ENCODE measurements at regions not wholly inside any gene's neighbourhood (a gene's known extent, or its start where the extent isn't known, plus 50 kb on each side); places are given as distances from the start of the nearest gene placed in this dataset.
A peak's percentile ranks its signal among the peaks of the same experiment; 100 is the strongest.
"Not testable (repeated sequence)": the region's sequence is repeated elsewhere in the genome, so short reads cannot be mapped to it uniquely, and the experiment has no call there.

- FAIRE-seq = no peak
- no peak for DNase-seq (ENCODE audit: insufficient read length)
- TF ChIP-seq POLR2AphosphoS5 (IDR thresholded peaks at IDR 0.05; ENCODE audit: low read depth, low read length) (no peak), TAF1 (IDR thresholded peaks at IDR 0.05; ENCODE audit: borderline replicate concordance, low read depth, low read length) (no peak), POLR2A (IDR thresholded peaks at IDR 0.05; ENCODE audit: low read depth, low read length) (no peak)
Measured at GRCh38 chr10:3655528-3655927, 129.5 kb downstream of the KLF6 start.

DNA sequence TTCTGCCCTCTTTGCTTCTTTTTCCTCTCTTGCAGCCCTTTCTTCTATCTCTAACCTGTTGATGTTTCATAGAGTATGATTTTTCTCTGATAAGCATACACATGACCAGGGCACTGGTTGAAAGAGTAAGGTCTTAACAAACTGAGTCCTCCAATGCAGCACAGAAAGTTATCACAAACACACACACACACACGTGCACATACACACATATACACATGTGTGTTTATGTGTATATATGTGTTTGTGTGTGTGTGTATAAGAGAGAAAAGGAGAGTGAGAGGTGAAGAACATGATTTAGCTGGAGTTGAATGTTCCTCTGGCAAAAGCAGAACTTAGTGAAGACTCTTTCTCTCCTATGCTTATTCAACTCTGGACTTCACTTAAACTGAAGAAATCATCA, 130.0 kb downstream of the KLF6 start:
- no peak for DNase-seq (ENCODE audit: insufficient read length)
- FAIRE-seq = no peak
- TF ChIP-seq POLR2AphosphoS5 (IDR thresholded peaks at IDR 0.05; ENCODE audit: low read depth, low read length) (no peak), POLR2A (IDR thresholded peaks at IDR 0.05; ENCODE audit: low read depth, low read length) (no peak), TAF1 (IDR thresholded peaks at IDR 0.05; ENCODE audit: borderline replicate concordance, low read depth, low read length) (no peak)

GRCh38 chr10:3654496-3654895, 130.5 kb downstream of the KLF6 start:
- no peak for FAIRE-seq
- no peak for DNase-seq (ENCODE audit: insufficient read length)
- TF ChIP-seq POLR2AphosphoS5 (IDR thresholded peaks at IDR 0.05; ENCODE audit: low read depth, low read length) = no peak

GRCh38 chr10:3653303-3653702, 131.7 kb downstream of the KLF6 start:
- not testable (repeated sequence) for FAIRE-seq; DNase-seq (ENCODE audit: insufficient read length)

DNA sequence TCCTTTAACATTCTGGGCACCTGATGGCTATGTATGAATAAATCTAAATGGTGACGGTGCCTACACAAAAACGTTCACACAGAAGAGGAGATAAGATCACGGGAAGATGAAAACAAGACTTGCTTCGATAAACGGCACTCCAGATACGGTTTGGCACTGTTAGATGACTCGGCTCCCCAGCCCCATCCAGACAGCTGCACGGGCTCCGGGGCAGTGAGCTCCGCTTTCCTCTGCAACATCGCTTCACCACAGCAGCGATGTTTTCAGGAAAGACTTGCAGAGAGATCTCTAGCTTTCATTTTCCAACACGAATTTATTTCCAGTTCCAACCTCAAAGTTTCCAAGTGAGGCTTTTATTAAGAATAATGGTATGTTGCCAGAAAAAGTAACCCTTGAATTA, 132.1 kb downstream of the KLF6 start:
- TF ChIP-seq TAF1 (IDR thresholded peaks at IDR 0.05; ENCODE audit: borderline replicate concordance, low read depth, low read length) (no peak), POLR2AphosphoS5 (IDR thresholded peaks at IDR 0.05; ENCODE audit: low read depth, low read length) (no peak), POLR2A (IDR thresholded peaks at IDR 0.05; ENCODE audit: low read depth, low read length) (no peak)
- no peak for DNase-seq (ENCODE audit: insufficient read length)
- FAIRE-seq = no peak

DNA sequence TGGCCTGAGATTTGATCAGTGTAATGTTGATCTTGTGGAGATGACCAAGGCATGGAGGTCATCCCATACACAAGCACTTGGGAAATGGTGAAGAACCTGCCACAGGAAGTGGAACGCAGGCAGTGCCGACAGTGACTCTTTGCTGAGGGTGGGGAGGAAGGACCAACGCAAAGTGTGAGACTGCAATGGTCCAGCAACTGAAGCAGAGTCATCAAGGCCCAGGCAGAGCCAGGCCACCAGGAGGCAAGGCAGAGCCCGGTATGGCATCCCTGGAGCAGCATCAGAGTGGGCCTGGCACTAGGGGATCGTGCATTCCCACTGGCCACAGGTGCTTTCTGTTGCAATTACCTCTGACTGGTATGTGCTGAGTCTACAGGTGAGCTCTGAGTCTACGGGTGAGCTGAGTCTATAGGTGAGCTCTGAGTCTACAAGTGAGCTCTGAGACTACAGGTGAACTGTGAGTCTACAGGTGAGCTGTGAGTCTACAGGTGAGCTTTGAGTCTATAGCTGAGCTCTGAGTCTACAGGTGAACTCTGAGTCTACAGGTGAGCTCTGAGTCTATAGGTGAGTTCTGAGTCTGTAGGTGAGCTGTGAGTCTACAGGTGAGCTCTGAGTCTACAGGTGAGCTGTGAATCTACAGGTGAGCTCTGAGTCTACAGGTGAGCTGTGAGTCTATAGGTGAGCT, 132.9 kb downstream of the KLF6 start:
- TF ChIP-seq POLR2A (IDR thresholded peaks at IDR 0.05; ENCODE audit: low read depth, low read length) = no peak
- FAIRE-seq (no peak), DNase-seq (ENCODE audit: insufficient read length) (no peak)

DNA sequence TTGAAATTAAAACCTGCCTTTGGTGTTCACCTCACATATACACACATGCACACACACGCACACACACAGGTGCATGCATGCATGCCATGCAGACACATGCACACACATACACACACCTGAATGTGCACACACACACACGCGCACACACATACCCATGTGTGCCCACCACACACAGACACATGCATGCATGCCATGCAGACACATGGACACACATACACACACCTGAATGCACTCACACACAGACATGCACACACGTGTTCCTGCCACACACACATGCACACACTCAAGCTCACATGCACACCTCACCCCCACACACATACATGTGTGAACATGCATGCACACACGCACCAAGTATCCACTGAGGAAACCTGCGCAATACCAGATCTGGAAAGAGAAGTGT, 136.4 kb downstream of the KLF6 start:
- TF ChIP-seq TAF1 (IDR thresholded peaks at IDR 0.05; ENCODE audit: borderline replicate concordance, low read depth, low read length) = no peak
- TF ChIP-seq POLR2AphosphoS5 (IDR thresholded peaks at IDR 0.05; ENCODE audit: low read depth, low read length) = no peak
- TF ChIP-seq POLR2A (IDR thresholded peaks at IDR 0.05; ENCODE audit: low read depth, low read length) = no peak
- DNase-seq (ENCODE audit: insufficient read length) (no peak), FAIRE-seq (no peak)

- no peak for FAIRE-seq
- no peak for DNase-seq (ENCODE audit: insufficient read length)
- no peak for TF ChIP-seq POLR2A (IDR thresholded peaks at IDR 0.05; ENCODE audit: low read depth, low read length)
- TF ChIP-seq POLR2AphosphoS5 (IDR thresholded peaks at IDR 0.05; ENCODE audit: low read depth, low read length) = no peak
- TF ChIP-seq TAF1 (IDR thresholded peaks at IDR 0.05; ENCODE audit: borderline replicate concordance, low read depth, low read length) = no peak
Measured at GRCh38 chr10:3648170-3648569, 136.8 kb downstream of the KLF6 start.

- DNase-seq (ENCODE audit: insufficient read length) = no peak
- TF ChIP-seq POLR2AphosphoS5 (IDR thresholded peaks at IDR 0.05; ENCODE audit: low read depth, low read length) (no peak), POLR2A (IDR thresholded peaks at IDR 0.05; ENCODE audit: low read depth, low read length) (no peak), TAF1 (IDR thresholded peaks at IDR 0.05; ENCODE audit: borderline replicate concordance, low read depth, low read length) (no peak)
- peak; percentile 53 for FAIRE-seq
Measured at GRCh38 chr10:3647074-3647473, 137.9 kb downstream of the KLF6 start.

- FAIRE-seq = no peak
- TF ChIP-seq TAF1 (IDR thresholded peaks at IDR 0.05; ENCODE audit: borderline replicate concordance, low read depth, low read length) (no peak), POLR2A (IDR thresholded peaks at IDR 0.05; ENCODE audit: low read depth, low read length) (no peak), POLR2AphosphoS5 (IDR thresholded peaks at IDR 0.05; ENCODE audit: low read depth, low read length) (no peak)
- no peak for DNase-seq (ENCODE audit: insufficient read length)
Measured at GRCh38 chr10:3645406-3645805, 139.6 kb downstream of the KLF6 start.

DNA sequence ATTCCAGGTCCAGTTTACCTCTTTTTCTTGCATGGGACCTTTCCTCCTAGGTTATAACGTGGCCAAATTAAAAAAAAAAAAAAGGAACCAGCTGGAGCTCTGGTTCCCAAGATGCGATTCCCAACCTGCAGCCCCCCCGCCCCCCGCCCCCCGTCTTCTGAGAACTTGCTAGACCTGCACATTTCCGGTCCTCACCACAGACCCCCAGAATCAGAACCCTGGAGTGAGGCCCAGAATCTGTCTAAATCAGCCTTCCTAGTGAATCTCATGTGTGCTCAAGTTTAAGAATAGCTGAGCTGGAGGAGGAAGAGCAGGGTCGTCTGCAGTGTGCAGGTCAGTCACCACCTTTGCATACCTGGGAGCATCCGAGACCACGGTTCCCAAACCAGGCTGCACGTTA, 144.2 kb downstream of the KLF6 start:
- FAIRE-seq (no peak), DNase-seq (ENCODE audit: insufficient read length) (no peak)
- no peak for TF ChIP-seq TAF1 (IDR thresholded peaks at IDR 0.05; ENCODE audit: borderline replicate concordance, low read depth, low read length)
- TF ChIP-seq POLR2A (IDR thresholded peaks at IDR 0.05; ENCODE audit: low read depth, low read length) = no peak
- TF ChIP-seq POLR2AphosphoS5 (IDR thresholded peaks at IDR 0.05; ENCODE audit: low read depth, low read length) = no peak

DNA sequence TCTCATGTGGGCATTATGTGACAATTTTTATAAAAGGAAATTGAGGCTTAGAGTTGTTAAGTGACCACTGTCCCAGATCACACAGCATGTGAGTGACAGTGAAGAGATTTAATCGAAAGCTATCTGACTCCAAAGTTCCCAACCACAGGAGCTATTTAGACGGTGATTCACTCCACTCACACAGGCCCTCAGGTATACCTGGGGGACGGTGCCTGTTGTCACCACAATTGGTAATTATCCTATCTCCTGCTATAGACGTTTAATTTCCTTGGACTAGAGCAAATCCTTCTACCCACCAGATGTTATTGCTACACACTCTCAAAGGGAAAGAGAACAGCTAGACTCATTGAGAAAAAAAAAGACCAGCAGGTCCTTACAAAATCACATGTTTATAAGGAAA, 145.5 kb downstream of the KLF6 start:
- DNase-seq (ENCODE audit: insufficient read length) (no peak), FAIRE-seq (no peak)
- TF ChIP-seq POLR2A (IDR thresholded peaks at IDR 0.05; ENCODE audit: low read depth, low read length) (no peak), POLR2AphosphoS5 (IDR thresholded peaks at IDR 0.05; ENCODE audit: low read depth, low read length) (no peak), TAF1 (IDR thresholded peaks at IDR 0.05; ENCODE audit: borderline replicate concordance, low read depth, low read length) (no peak)

All from GM12892 (cell line).